ENCODE measurements at regions not wholly inside any gene's neighbourhood (a gene's known extent, or its start where the extent isn't known, plus 50 kb on each side); places are given as distances from the start of the nearest gene placed in this dataset.

GRCh38 chrY:13795067-13795466 is 91.4 kb downstream of the TMSB4Y start:
- intact Hi-C loops (cut with DNase I, micrococcal nuclease) = no loop called here
- ChIA-PET POLR2A (no interaction called here), CTCF (no interaction called here)
- ATAC-seq (ENCODE audit: poor library complexity) (no peak), DNase-seq (no peak)
- Mint-ChIP-seq H3K36me3 (ENCODE audit: low read depth) (no peaks in the 10 kb centered on the region), H3K27me3 (no peaks in the 10 kb centered on the region), H3K9me3 (no peaks in the 10 kb centered on the region), H3K4me3 (no peak overlapping the region), H3K4me1 (ENCODE audit: low read depth) (peaks cover 4% of the 10 kb centered on the region), H3K27ac (no peak overlapping the region)
- H3K27me3 ChIP-seq (ENCODE audit: control insufficient read depth in 1 of 2, insufficient read depth in 2 of 2, low read length in 2 of 2) = no peaks in the 10 kb centered on the region
- H3K4me3 ChIP-seq (ENCODE audit: low read length) = no peak overlapping the region
- H3K9me3 ChIP-seq (ENCODE audit: control insufficient read depth in 1 of 2, insufficient read depth in 1 of 2, low read length in 2 of 2) = no peaks in the 10 kb centered on the region
- no peak overlapping the region for H3K27ac ChIP-seq (ENCODE audit: low read depth in 1 of 2, low read length in 2 of 2)
- no peaks in the 10 kb centered on the region for H3K36me3 ChIP-seq (ENCODE audit: insufficient read depth, low read length)
- no peak for TF ChIP-seq CTCF (IDR thresholded peaks at IDR 0.05)
- H3K4me1 ChIP-seq (ENCODE audit: insufficient read depth, low read length) = no peaks in the 10 kb centered on the region

GRCh38 chrY:13802828-13803227 is 99.1 kb downstream of the TMSB4Y start:
- ATAC-seq (ENCODE audit: poor library complexity) (no peak), DNase-seq (no peak)
- no peak overlapping the region for H3K27ac ChIP-seq (ENCODE audit: low read depth in 1 of 2, low read length in 2 of 2)
- ChIA-PET POLR2A (no interaction called here), CTCF (no interaction called here)
- H3K9me3 ChIP-seq (ENCODE audit: control insufficient read depth in 1 of 2, insufficient read depth in 1 of 2, low read length in 2 of 2) = no peaks in the 10 kb centered on the region
- intact Hi-C loops (cut with DNase I, micrococcal nuclease) = no loop called here
- TF ChIP-seq CTCF (IDR thresholded peaks at IDR 0.05) = no peak
- no peaks in the 10 kb centered on the region for H3K27me3 ChIP-seq (ENCODE audit: control insufficient read depth in 1 of 2, insufficient read depth in 2 of 2, low read length in 2 of 2)
- H3K36me3 ChIP-seq (ENCODE audit: insufficient read depth, low read length) = no peaks in the 10 kb centered on the region
- Mint-ChIP-seq H3K4me3 (no peak overlapping the region), H3K27ac (no peak overlapping the region), H3K36me3 (ENCODE audit: low read depth) (no peaks in the 10 kb centered on the region), H3K4me1 (ENCODE audit: low read depth) (peaks cover 31% of the 10 kb centered on the region), H3K9me3 (no peaks in the 10 kb centered on the region), H3K27me3 (no peaks in the 10 kb centered on the region)
- no peaks in the 10 kb centered on the region for H3K4me1 ChIP-seq (ENCODE audit: insufficient read depth, low read length)
- no peak overlapping the region for H3K4me3 ChIP-seq (ENCODE audit: low read length)

- H3K27me3 ChIP-seq (ENCODE audit: control insufficient read depth in 1 of 2, insufficient read depth in 2 of 2, low read length in 2 of 2) = no peaks in the 10 kb centered on the region
- no peak for ATAC-seq (ENCODE audit: poor library complexity)
- Mint-ChIP-seq H3K36me3 (ENCODE audit: low read depth) (no peaks in the 10 kb centered on the region), H3K4me3 (no peak overlapping the region), H3K9me3 (no peaks in the 10 kb centered on the region), H3K27me3 (no peaks in the 10 kb centered on the region), H3K27ac (no peak overlapping the region), H3K4me1 (ENCODE audit: low read depth) (peaks cover 31% of the 10 kb centered on the region)
- no peaks in the 10 kb centered on the region for H3K4me1 ChIP-seq (ENCODE audit: insufficient read depth, low read length)
- no peak for DNase-seq
- H3K9me3 ChIP-seq (ENCODE audit: control insufficient read depth in 1 of 2, insufficient read depth in 1 of 2, low read length in 2 of 2) = no peaks in the 10 kb centered on the region
- H3K4me3 ChIP-seq (ENCODE audit: low read length) = no peak overlapping the region
- no peak for TF ChIP-seq CTCF (IDR thresholded peaks at IDR 0.05)
- CTCF ChIA-PET = no interaction called here
- H3K27ac ChIP-seq (ENCODE audit: low read depth in 1 of 2, low read length in 2 of 2) = no peak overlapping the region
- POLR2A ChIA-PET = no interaction called here
- H3K36me3 ChIP-seq (ENCODE audit: insufficient read depth, low read length) = no peaks in the 10 kb centered on the region
- intact Hi-C loops (cut with DNase I, micrococcal nuclease) = no loop called here
Measured at GRCh38 chrY:13803424-13803823, 99.7 kb downstream of the TMSB4Y start.
